Breast epithelium (tissue), 4 donors: ENCODE measurements at regions not wholly inside any gene's neighbourhood (a gene's known extent, or its start where the extent isn't known, plus 50 kb on each side); places are given as distances from the start of the nearest gene placed in this dataset.

Experiments
- DNase-seq, 2 donors: peaks; one replicate each; pipeline ENCODE4 v3.0.0-alpha.2; 2019; ENCODE audit warnings: low spot score in 2 of 2
- H3K27ac ChIP-seq, 2 donors: fragments of 200-600 bp; sonication (generic) in 1 of 2; one replicate each; pipeline ENCODE4 v1.5.1; 2016 to 2019; ENCODE audit warnings: mild to moderate bottlenecking in 1 of 2
- H3K27me3 ChIP-seq, 2 donors: fragments of 200-600 bp; sonication (generic) in 1 of 2; one replicate each; pipeline versions ENCODE4 v1.5.1 to v1.6.0; 2017 to 2019; ENCODE audit warnings: control low read depth in 1 of 2, mild to moderate bottlenecking in 1 of 2
- H3K36me3 ChIP-seq: fragments of 200-600 bp; one replicate; pipeline ENCODE4 v1.5.1; 2019
- H3K4me1 ChIP-seq, 2 donors: fragments of 200-600 bp; sonication (generic); one replicate each; pipeline ENCODE4 v1.5.1; 2016 to 2019; ENCODE audit warnings: control low read depth in 1 of 2
- H3K4me3 ChIP-seq, 3 donors: fragments of 200-600 bp; sonication (generic); 1 replicate in 2 of 3; 2 replicates in 1 of 3; pipeline ENCODE4 v1.5.1; 2016 to 2019; ENCODE audit warnings: mild to moderate bottlenecking in 3 of 3, moderate library complexity in 2 of 3
- H3K9me3 ChIP-seq, 2 donors: fragments of 200-600 bp; sonication (generic) in 1 of 2; one replicate each; pipeline ENCODE4 v1.5.1; 2016 to 2019; ENCODE audit warnings: control low read depth in 1 of 2
- POLR2A ChIP-seq: fragments of 450-650 bp; IDR thresholded peaks from one replicate; pipeline ENCODE4 v1.6.1; 2016; ENCODE audit warnings: antibody characterized with exemption, mild to moderate bottlenecking, moderate library complexity
- POLR2AphosphoS5 ChIP-seq, 3 donors: sonication (generic); formaldehyde crosslinking; IDR thresholded peaks; one replicate each; pipeline ENCODE4 v1.6.1; 2017; ENCODE audit warnings: antibody characterized with exemption in 3 of 3
- intact Hi-C: fragments of 100-400 bp; cut with DNase I; formaldehyde crosslinking; loops from one replicate; pipeline ENCODE4 v1.15.1; 2023; ENCODE audit warnings: low total_unique reads
- TF ChIP-seq, protein P1 (sequence below), 3 donors: fragments of 450-650 bp; IDR thresholded peaks; one replicate each; pipeline ENCODE4 v1.5.1; 2016 to 2017; ENCODE audit warnings: antibody characterized with exemption in 3 of 3, mild to moderate bottlenecking in 3 of 3, moderate library complexity in 3 of 3

DNA sequence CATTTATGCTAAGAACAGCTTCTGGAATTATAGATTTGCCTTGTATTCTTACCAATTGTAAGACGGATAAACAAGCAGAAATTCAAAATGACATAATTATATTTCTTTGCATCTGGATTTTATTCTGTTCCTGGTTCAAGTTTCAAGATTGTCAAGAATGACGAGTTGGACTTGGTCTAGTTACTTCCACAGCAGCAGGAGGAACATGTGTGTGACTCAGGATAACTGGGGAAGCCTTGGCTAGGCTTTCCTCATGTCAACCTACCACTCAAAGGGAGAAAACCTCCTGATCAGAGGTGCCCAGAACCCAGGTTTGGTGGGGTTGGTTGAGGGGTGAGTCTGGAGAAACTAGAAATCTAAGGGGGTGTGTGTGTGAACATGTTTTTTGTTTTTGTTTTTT lies 259.7 kb downstream of the SOX2 start:
- H3K36me3 ChIP-seq = no peaks in the 10 kb centered on the region
- H3K4me1 ChIP-seq = no peaks in the 10 kb centered on the region
- H3K27ac ChIP-seq = no peak overlapping the region
- TF ChIP-seq POLR2AphosphoS5 (IDR thresholded peaks at IDR 0.05) (no peak), POLR2A (no peak)
- TF ChIP-seq, protein P1, sequence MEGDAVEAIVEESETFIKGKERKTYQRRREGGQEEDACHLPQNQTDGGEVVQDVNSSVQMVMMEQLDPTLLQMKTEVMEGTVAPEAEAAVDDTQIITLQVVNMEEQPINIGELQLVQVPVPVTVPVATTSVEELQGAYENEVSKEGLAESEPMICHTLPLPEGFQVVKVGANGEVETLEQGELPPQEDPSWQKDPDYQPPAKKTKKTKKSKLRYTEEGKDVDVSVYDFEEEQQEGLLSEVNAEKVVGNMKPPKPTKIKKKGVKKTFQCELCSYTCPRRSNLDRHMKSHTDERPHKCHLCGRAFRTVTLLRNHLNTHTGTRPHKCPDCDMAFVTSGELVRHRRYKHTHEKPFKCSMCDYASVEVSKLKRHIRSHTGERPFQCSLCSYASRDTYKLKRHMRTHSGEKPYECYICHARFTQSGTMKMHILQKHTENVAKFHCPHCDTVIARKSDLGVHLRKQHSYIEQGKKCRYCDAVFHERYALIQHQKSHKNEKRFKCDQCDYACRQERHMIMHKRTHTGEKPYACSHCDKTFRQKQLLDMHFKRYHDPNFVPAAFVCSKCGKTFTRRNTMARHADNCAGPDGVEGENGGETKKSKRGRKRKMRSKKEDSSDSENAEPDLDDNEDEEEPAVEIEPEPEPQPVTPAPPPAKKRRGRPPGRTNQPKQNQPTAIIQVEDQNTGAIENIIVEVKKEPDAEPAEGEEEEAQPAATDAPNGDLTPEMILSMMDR (IDR thresholded peaks at IDR 0.05) = no peak
- no peak overlapping the region for H3K4me3 ChIP-seq
- H3K27me3 ChIP-seq = no peaks in the 10 kb centered on the region
- intact Hi-C loops = no loop called here
- DNase-seq = no peak
- no peaks in the 10 kb centered on the region for H3K9me3 ChIP-seq

DNA sequence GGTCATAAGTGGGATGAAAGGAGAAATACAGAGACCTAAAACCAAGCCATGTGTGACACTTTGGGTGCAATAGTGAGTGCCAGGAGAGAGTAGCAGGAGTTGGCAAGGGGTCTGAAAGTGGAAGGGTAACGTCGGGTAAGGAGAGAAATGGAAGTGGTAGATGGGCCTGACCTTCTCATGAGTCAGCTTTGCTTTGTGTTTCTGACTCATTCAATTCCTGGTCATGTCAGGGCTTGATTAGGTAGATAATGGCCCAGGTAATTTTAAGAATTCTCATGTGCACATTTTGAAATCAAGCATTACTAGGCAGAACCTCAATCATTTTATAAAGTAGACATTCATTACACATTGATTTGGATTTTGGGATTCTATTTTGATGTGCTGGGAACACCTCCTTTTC lies 262.5 kb downstream of the SOX2 start:
- no peak for DNase-seq

DNA sequence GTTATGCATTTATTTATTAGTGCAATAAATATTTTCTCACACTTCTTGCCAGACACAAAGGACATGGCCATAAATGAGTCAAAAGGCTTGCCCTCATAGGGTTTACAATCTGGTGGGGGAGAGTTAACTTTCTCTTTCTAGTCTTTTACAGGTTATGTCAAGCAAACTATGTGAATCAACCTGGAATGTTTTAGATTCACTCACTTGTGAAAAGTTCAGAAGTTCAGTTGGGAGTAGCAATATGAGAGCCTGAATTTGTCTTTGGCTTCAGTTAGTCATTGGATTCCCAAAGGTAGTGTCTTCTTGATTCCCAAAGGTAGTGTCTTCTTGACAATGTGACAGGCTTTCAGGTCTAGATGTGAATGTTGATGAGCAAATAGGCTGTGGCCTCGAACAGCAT lies 264.8 kb downstream of the SOX2 start:
- H3K4me3 ChIP-seq = no peak overlapping the region
- intact Hi-C loops = no loop called here
- no peak overlapping the region for H3K27ac ChIP-seq
- no peak for TF ChIP-seq POLR2A
- TF ChIP-seq, protein P1 (IDR thresholded peaks at IDR 0.05) = no peak
- no peak for TF ChIP-seq POLR2AphosphoS5 (IDR thresholded peaks at IDR 0.05)
- no peaks in the 10 kb centered on the region for H3K9me3 ChIP-seq
- DNase-seq = no peak
- H3K4me1 ChIP-seq = no peaks in the 10 kb centered on the region
- H3K36me3 ChIP-seq = no peaks in the 10 kb centered on the region
- no peaks in the 10 kb centered on the region for H3K27me3 ChIP-seq

More for the DNA sequence above, 262.5 kb downstream of the SOX2 start:
- no peaks in the 10 kb centered on the region for H3K9me3 ChIP-seq
- H3K36me3 ChIP-seq = no peaks in the 10 kb centered on the region
- H3K27me3 ChIP-seq = no peaks in the 10 kb centered on the region
- intact Hi-C loops = no loop called here
- H3K4me3 ChIP-seq = no peak overlapping the region
- no peak overlapping the region for H3K27ac ChIP-seq
- TF ChIP-seq, protein P1 (IDR thresholded peaks at IDR 0.05) = no peak
- TF ChIP-seq POLR2AphosphoS5 (IDR thresholded peaks at IDR 0.05) (no peak), POLR2A (no peak)
- H3K4me1 ChIP-seq = no peaks in the 10 kb centered on the region

DNA sequence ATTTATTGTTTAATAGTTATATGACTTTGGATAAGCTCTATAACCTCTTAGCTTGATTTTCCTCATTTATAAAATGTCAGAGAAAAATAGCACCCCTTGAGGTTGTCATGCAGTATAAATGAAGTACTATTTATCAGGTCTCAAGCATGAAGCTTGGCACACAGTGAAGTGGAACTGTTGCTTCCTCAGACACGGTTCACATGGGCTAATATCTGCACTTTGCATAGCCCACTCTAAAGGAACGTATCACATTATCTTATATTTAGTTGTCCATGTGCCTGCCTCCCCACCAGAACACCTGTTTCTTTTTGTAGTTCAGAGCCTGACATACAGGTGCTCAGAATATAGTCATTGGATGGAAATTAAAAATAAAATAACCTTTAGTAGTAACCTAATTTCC lies 273.7 kb downstream of the SOX2 start:
- Histone ChIP-seq H3K27me3 (no peaks in the 10 kb centered on the region), H3K4me1 (no peaks in the 10 kb centered on the region), H3K4me3 (no peak overlapping the region), H3K36me3 (no peaks in the 10 kb centered on the region), H3K9me3 (no peaks in the 10 kb centered on the region), H3K27ac (no peak overlapping the region)
- DNase-seq = no peak
- no peak for TF ChIP-seq POLR2A
- TF ChIP-seq, protein P1 (IDR thresholded peaks at IDR 0.05) = no peak
- intact Hi-C loops = no loop called here

DNA sequence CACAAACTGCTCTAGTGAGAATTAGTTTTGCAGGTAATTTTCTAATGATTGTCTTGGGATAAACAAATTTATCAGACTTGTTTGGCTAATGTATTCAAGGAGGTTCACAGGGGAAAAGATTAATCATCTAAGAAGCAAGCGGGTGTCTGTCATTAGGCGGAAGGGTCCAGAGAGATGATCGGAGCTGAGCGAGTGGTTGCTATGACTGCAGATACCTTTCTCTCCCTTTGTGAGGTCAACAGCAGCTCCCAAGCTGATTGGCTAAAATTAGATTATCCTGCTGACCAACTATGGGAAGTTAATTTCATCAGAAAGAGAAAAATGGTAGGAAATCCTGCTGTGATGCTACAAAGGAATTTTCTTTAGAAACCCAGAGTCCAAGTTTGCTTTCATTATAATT lies 276.0 kb downstream of the SOX2 start:
- TF ChIP-seq POLR2AphosphoS5 (IDR thresholded peaks at IDR 0.05) = no peak
- TF ChIP-seq, protein P1 (IDR thresholded peaks at IDR 0.05) = no peak
- no peak for TF ChIP-seq POLR2A
- Histone ChIP-seq H3K27me3 (no peaks in the 10 kb centered on the region), H3K27ac (no peak overlapping the region), H3K4me3 (no peak overlapping the region), H3K9me3 (no peaks in the 10 kb centered on the region), H3K4me1 (no peaks in the 10 kb centered on the region), H3K36me3 (no peaks in the 10 kb centered on the region)
- DNase-seq = no peak
- intact Hi-C loops = no loop called here
